HG02870 (cell line): ENCODE measurements at regions not wholly inside any gene's neighbourhood (a gene's known extent, or its start where the extent isn't known, plus 50 kb on each side); places are given as distances from the start of the nearest gene placed in this dataset.

Experiments used
- ATAC-seq: cut with Tn5 transposase; IDR thresholded peaks from one replicate; pipeline ENCODE4 v1.9.1; 2021; ENCODE audit warnings: mild to moderate bottlenecking, moderate library complexity; ENCODE audit not compliant: unreplicated experiment

DNA sequence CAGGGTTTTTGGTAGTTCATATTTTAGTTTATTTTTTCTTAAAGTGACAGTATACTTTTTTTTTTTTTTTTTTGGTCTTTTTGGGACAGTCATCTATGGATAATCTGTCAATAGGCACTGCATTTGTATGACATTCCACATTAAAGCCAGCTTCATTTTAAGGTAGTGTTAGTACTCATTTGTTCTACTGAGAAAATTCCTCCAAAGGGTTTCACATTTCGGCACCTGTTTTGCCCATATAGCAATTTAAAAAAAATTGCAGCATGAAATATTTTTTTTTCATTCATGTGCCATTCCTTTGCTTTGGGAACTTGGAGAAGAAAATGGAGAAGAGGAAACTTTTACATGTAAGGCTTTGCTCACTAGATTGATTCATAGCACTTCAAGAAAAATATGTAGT lies 276.3 kb upstream of the TCF4 start:
- no peak for ATAC-seq

DNA sequence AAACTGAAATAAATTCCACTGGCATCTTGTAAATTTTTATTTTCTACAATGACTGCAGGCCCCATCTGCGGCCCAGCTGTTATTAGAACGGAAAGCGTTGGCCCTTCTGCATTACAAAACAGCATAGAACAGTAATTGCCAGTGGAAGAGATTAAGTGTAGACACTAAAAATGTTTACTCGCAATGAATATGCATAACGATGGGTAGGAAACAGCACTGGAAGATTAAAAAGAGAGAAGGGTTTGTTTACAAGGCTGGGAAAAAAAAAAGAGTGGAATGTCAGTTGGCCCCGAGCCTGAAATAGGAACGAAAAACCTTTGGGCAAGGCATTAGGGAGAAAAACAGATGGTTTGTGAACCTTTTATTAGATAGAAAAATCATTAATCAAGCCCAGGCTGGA lies 275.9 kb upstream of the TCF4 start:
- no peak for ATAC-seq

GRCh38 chr18:55863391-55863706 lies 275.4 kb upstream of the TCF4 start:
- ATAC-seq = no peak

- no peak for ATAC-seq
Observed at GRCh38 chr18:55862693-55863390, 274.9 kb upstream of the TCF4 start.

- no peak for ATAC-seq
Observed at GRCh38 chr18:55861266-55861665, 273.3 kb upstream of the TCF4 start.

- no peak for ATAC-seq
Observed at GRCh38 chr18:55858661-55859515, 270.9 kb upstream of the TCF4 start.

- no peak for ATAC-seq
Observed at GRCh38 chr18:55857956-55858355, 270.0 kb upstream of the TCF4 start.

DNA sequence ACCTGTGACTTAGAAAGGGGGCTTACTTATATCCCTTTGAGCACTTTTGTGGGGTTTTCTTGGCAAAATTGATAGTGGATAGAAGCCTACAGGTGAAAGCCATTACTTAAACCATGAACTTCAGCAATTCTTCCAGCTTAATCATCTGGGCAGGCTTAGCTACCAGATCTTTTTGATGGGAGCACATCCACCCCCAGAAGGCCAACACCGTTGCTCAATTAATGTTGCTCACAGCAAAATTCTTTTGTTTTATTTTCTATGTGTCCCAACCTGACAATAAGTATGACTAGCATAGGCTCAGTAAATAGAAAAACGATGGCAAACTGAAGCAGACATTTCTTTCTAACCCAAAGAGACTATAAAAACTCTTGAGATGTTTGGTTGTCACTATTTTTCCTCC lies 269.4 kb upstream of the TCF4 start:
- no peak for ATAC-seq

- ATAC-seq = no peak
Observed at GRCh38 chr18:55856679-55857078, 268.7 kb upstream of the TCF4 start.

DNA sequence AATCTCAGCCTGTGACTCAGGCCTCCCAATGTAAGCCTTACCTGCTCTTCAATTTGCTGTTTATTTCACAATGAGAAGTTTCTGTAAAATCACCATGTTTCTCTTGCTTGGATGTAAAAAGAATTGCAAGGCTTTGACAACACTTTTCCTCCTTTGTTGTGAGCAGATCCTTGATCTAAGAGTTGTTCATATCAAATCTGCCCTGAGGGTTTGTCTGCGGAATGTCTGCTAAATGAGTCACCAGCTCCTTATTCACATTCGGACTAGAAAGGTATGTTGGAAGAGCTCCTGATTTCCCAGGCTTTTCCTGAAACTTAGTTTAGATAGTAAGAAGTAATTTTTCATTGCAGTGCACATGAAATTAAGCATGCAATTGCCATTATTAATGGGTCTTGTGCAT lies 268.2 kb upstream of the TCF4 start:
- no peak for ATAC-seq

- ATAC-seq = no peak
Observed at GRCh38 chr18:55853268-55853667, 265.3 kb upstream of the TCF4 start.

DNA sequence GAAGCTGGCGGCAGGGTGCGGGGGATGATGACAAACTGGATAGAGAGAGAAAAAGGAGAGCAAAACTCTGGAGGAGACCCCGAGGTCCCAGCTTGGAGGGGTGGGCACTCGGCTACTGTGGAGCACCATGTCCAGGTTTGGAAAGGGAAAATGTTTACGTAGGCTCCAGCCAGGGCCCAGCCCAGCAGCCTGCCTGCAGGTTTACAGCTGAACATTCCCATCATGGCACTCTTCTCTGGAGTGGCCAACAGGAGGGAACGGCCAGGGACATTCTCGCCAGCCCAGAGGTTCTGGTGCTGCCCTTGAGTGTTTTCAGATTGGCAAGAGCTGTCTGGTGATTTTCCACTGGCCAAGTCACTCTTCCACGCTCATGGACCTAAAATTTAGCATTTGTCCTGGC lies 262.9 kb upstream of the TCF4 start:
- no peak for ATAC-seq

GRCh38 chr18:55849391-55849790 lies 261.4 kb upstream of the TCF4 start:
- ATAC-seq = no peak

DNA sequence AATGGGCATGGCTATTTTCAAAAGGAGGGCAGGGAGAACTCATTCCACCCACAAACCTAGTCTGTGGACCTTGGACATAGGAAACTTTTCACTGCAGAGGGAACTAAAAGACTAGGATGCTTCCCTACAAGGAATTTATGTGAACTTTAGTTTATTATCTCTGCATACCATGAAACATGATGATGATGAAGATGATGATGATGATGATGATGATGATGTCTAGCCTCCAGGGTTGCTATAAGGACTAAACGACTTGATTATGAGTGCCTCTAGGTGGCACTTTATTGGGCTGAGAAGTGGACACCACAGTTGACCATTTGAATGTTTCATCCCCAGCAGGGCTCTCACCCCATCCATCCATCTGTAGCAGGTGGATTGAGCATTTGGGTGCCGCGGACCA lies 260.0 kb upstream of the TCF4 start:
- ATAC-seq = no peak

GRCh38 chr18:55845221-55845620 lies 257.2 kb upstream of the TCF4 start:
- ATAC-seq = no peak

DNA sequence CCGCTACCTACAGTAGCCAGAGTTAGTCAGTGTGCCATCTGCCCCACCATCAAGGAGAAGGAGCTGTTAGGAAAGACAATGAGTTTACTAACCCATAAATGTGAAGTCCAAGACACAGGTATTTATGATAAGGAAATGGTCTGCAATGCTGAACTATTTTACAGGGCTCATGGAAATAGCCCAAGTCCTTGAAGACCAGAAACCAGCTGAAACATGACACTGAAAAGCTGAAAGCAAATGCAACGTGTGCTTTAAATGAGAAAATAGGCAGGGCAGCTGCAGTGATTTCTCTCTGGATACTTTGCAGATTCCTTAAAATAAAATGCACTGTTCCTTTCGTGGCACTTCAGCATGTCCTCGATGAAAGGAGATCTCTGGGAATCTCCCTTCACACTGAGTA lies 256.4 kb upstream of the TCF4 start:
- ATAC-seq = no peak

GRCh38 chr18:55841314-55841713 lies 253.3 kb upstream of the TCF4 start:
- no peak for ATAC-seq

GRCh38 chr18:55840601-55841170 lies 252.7 kb upstream of the TCF4 start:
- ATAC-seq = no peak

- ATAC-seq = no peak
Observed at GRCh38 chr18:55839343-55839742, 251.4 kb upstream of the TCF4 start.

DNA sequence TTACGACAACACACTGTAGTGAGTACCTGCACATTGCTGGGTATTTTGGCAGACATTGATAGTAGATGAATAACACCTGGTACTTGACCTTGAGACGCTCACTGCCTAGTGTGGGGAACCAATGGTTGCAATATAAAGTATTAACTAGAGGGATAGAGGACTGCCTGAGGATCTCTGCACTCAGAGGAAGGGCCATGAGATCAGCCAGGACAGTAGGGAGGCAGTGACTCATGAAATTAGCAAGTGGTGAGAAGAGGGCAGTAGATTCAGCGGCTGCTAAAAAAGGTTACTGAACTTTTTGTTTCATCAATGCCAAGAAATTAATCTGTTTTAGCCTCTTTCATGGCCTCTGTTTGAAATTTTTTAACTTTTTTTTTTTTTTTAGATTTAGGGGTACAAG lies 250.8 kb upstream of the TCF4 start:
- peak; percentile 18 for ATAC-seq

- ATAC-seq = peak; percentile 58
Observed at GRCh38 chr18:55838319-55838718, 250.3 kb upstream of the TCF4 start.

DNA sequence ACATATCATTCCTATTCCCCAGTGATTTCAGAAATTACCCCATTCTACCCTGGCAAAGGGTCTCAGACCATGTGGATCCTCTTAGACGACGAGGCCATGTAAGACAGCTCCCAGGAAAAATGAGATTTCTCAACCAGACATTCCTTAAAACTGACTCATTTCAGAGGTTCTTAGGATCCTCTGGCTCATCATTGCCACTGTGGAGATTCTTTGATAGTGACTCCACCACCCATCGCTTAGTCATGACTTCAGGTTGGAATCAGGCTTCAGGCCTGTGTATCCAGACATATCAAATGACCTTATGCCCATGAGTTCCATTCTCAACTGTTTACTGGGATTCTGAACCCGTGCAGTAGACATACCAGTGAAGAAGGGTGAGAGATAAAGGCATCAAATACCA lies 245.6 kb upstream of the TCF4 start:
- ATAC-seq = no peak
